ENCODE measurements at regions not wholly inside any gene's neighbourhood (a gene's known extent, or its start where the extent isn't known, plus 50 kb on each side); places are given as distances from the start of the nearest gene placed in this dataset.

GRCh38 chr3:139098391-139098790 is 53.7 kb upstream of the PRR23C start:
- TF ChIP-seq POLR2A (IDR thresholded peaks at IDR 0.05) (no peak), CTCF (IDR thresholded peaks at IDR 0.05) (no peak), POLR2AphosphoS5 (IDR thresholded peaks at IDR 0.05) (no peak)
